ENCODE measurements at regions not wholly inside any gene's neighbourhood (a gene's known extent, or its start where the extent isn't known, plus 50 kb on each side); places are given as distances from the start of the nearest gene placed in this dataset.

GRCh38 chr4:81745050-81745449 is 273.3 kb upstream of the RASGEF1B start:
- no peak for TF ChIP-seq CTCF (IDR thresholded peaks at IDR 0.05; ENCODE audit: insufficient read depth, low read depth, low read length)
- Histone ChIP-seq H3K36me3 (ENCODE audit: control insufficient read depth, insufficient read depth, low read length) (no peaks in the 10 kb centered on the region), H3K4me3 (ENCODE audit: low read depth, low read length) (no peak overlapping the region), H3K27me3 (ENCODE audit: control insufficient read depth, insufficient read depth, low read length) (no peaks in the 10 kb centered on the region)
- no peak for DNase-seq (ENCODE audit: low read depth)
- ChIA-PET CTCF (no interaction called here), POLR2A (no interaction called here)

GRCh38 chr4:81743731-81744435 is 272.2 kb upstream of the RASGEF1B start:
- H3K27me3 ChIP-seq (ENCODE audit: control insufficient read depth, insufficient read depth, low read length) = no peaks in the 10 kb centered on the region
- TF ChIP-seq CTCF (IDR thresholded peaks at IDR 0.05; ENCODE audit: insufficient read depth, low read depth, low read length) = no peak
- no peaks in the 10 kb centered on the region for H3K36me3 ChIP-seq (ENCODE audit: control insufficient read depth, insufficient read depth, low read length)
- H3K4me3 ChIP-seq (ENCODE audit: low read depth, low read length) = no peak overlapping the region
- no peak for DNase-seq (ENCODE audit: low read depth)
- ChIA-PET POLR2A (no interaction called here), CTCF (interaction anchor here (0.6 kb wide), 1 partner anchor 9 kb away, joined by 3 read pairs; no protein-coding TSS in a partner anchor)

- ChIA-PET POLR2A (no interaction called here), CTCF (interaction anchor here (1.1 kb wide), 1 partner anchor 268 kb away, joined by 3 read pairs; the partner anchor contains the start of gene RASGEF1B)
- no peak for DNase-seq (ENCODE audit: low read depth)
- Histone ChIP-seq H3K36me3 (ENCODE audit: control insufficient read depth, insufficient read depth, low read length) (no peaks in the 10 kb centered on the region), H3K27me3 (ENCODE audit: control insufficient read depth, insufficient read depth, low read length) (no peaks in the 10 kb centered on the region), H3K4me3 (ENCODE audit: low read depth, low read length) (no peak overlapping the region)
- TF ChIP-seq CTCF (IDR thresholded peaks at IDR 0.05; ENCODE audit: insufficient read depth, low read depth, low read length) = no peak
Observed at GRCh38 chr4:81740487-81740886, 268.8 kb upstream of the RASGEF1B start.

- no peak overlapping the region for H3K4me3 ChIP-seq (ENCODE audit: low read depth, low read length)
- H3K36me3 ChIP-seq (ENCODE audit: control insufficient read depth, insufficient read depth, low read length) = no peaks in the 10 kb centered on the region
- no peak for DNase-seq (ENCODE audit: low read depth)
- TF ChIP-seq CTCF (IDR thresholded peaks at IDR 0.05; ENCODE audit: insufficient read depth, low read depth, low read length) = no peak
- no peaks in the 10 kb centered on the region for H3K27me3 ChIP-seq (ENCODE audit: control insufficient read depth, insufficient read depth, low read length)
- POLR2A ChIA-PET = no interaction called here
- CTCF ChIA-PET = no interaction called here
Observed at GRCh38 chr4:81738891-81739290, 267.2 kb upstream of the RASGEF1B start.

GRCh38 chr4:81737865-81738559 is 266.3 kb upstream of the RASGEF1B start:
- CTCF ChIA-PET = no interaction called here
- POLR2A ChIA-PET = no interaction called here
- Histone ChIP-seq H3K36me3 (ENCODE audit: control insufficient read depth, insufficient read depth, low read length) (no peaks in the 10 kb centered on the region), H3K27me3 (ENCODE audit: control insufficient read depth, insufficient read depth, low read length) (no peaks in the 10 kb centered on the region), H3K4me3 (ENCODE audit: low read depth, low read length) (no peak overlapping the region)
- no peak for DNase-seq (ENCODE audit: low read depth)
- no peak for TF ChIP-seq CTCF (IDR thresholded peaks at IDR 0.05; ENCODE audit: insufficient read depth, low read depth, low read length)

Data from BJ (cell line).